Pancreas (tissue), 10 donors: ENCODE measurements at regions not wholly inside any gene's neighbourhood (a gene's known extent, or its start where the extent isn't known, plus 50 kb on each side); places are given as distances from the start of the nearest gene placed in this dataset.

Source experiments
- ATAC-seq, 4 donors: fragments of 200-7000 bp; cut with Tn5 transposase; one replicate each; pipeline versions ENCODE4 v1.8.0 to v1.9.1; 2020; ENCODE audit warnings: mild to moderate bottlenecking in 4 of 4, moderate library complexity in 4 of 4
- DNase-seq, 6 donors: peaks; one replicate each; pipeline ENCODE4 v3.0.0-alpha.2; 2020
- FAIRE-seq: peaks from 2 replicates; lab custom pipeline; 2012; peaks lifted over from hg19 to GRCh38; lab: Jason Lieb, UNC
- H3K27ac ChIP-seq, 4 donors: fragments of 200-600 bp; sonication (generic); 1 replicate in 3 of 4; 2 replicates in 1 of 4; pipeline versions ENCODE4 v1.5.0 to v1.8.0; 2020
- H3K27me3 ChIP-seq, 4 donors: fragments of 200-600 bp; one replicate each; pipeline ENCODE4 v1.8.0; 2021
- H3K36me3 ChIP-seq, 3 donors: fragments of 200-600 bp; sonication (generic) in 1 of 3; one replicate each; pipeline versions ENCODE4 v1.5.0 to v1.8.0; 2020 to 2021
- H3K4me1 ChIP-seq, 3 donors: fragments of 200-600 bp; one replicate each; pipeline ENCODE4 v1.8.0; 2021
- H3K4me3 ChIP-seq, 4 donors: fragments of 200-600 bp; sonication (generic) in 2 of 4; one replicate each; pipeline versions ENCODE4 v1.5.0 to v1.8.0; 2020 to 2021
- H3K9me3 ChIP-seq, 4 donors: fragments of 200-600 bp; one replicate each; pipeline ENCODE4 v1.8.0; 2021
- WGBS, 2 donors: extraction: QIAGEN DNeasy Blood & Tissue Kit; methylation state at CpG; one replicate each; pipeline ENCODE4 v1.1.7; 2013; 5-methylcytosine and 5-hydroxymethylcytosine counted together
- intact Hi-C, 3 donors: fragments of 100-400 bp; cut with DNase I; formaldehyde crosslinking; loops; one replicate each; pipeline versions ENCODE4 v1.11.1 to v1.14.2; 2022
- TF ChIP-seq, protein P1 (sequence below), 4 donors: fragments of 200-600 bp; sonication (generic) in 3 of 4; IDR thresholded peaks; one replicate each; pipeline versions ENCODE4 v1.5.0 to v1.8.0; 2021; ENCODE audit warnings: antibody characterized with exemption in 4 of 4
- donor health status: healthy with polysubstance abuse.
- donor health status: DM: no; HTN: no; CAD: no; lungs with moderate emphysema.
- donor health status: DM: no; HTN: no; CAD: no.
- donor health status: control.
- donor health status: control.
- donor health status: Bipolar disorder and iron deficiency.
- donor health status: DM: yes; HTN: yes; CAD: no.
- donor health status: DM: no; HTN: no; CAD: no.
- donor health status: DM: no; HTN: no; CAD: no.
- donor health status: DM: yes; HTN: yes; CAD: no.

GRCh38 chr7:50166997-50167965, 74.2 kb upstream of the ZPBP start:
- DNase-seq: no peak
- no peak for ATAC-seq
- FAIRE-seq: no peak
- Histone ChIP-seq H3K4me3 (no peak overlapping the region), H3K27me3 (no peaks in the 10 kb centered on the region), H3K27ac (no peak overlapping the region), H3K9me3 (no peaks in the 10 kb centered on the region), H3K36me3 (no peaks in the 10 kb centered on the region), H3K4me1 (no peaks in the 10 kb centered on the region)
- intact Hi-C loops: no loop called here
- TF ChIP-seq, protein P1, sequence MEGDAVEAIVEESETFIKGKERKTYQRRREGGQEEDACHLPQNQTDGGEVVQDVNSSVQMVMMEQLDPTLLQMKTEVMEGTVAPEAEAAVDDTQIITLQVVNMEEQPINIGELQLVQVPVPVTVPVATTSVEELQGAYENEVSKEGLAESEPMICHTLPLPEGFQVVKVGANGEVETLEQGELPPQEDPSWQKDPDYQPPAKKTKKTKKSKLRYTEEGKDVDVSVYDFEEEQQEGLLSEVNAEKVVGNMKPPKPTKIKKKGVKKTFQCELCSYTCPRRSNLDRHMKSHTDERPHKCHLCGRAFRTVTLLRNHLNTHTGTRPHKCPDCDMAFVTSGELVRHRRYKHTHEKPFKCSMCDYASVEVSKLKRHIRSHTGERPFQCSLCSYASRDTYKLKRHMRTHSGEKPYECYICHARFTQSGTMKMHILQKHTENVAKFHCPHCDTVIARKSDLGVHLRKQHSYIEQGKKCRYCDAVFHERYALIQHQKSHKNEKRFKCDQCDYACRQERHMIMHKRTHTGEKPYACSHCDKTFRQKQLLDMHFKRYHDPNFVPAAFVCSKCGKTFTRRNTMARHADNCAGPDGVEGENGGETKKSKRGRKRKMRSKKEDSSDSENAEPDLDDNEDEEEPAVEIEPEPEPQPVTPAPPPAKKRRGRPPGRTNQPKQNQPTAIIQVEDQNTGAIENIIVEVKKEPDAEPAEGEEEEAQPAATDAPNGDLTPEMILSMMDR (IDR thresholded peaks at IDR 0.05): no peak
- WGBS, 2 donors: 60 to 73% methylated on average over 13 of the region's 13 CpGs

DNA sequence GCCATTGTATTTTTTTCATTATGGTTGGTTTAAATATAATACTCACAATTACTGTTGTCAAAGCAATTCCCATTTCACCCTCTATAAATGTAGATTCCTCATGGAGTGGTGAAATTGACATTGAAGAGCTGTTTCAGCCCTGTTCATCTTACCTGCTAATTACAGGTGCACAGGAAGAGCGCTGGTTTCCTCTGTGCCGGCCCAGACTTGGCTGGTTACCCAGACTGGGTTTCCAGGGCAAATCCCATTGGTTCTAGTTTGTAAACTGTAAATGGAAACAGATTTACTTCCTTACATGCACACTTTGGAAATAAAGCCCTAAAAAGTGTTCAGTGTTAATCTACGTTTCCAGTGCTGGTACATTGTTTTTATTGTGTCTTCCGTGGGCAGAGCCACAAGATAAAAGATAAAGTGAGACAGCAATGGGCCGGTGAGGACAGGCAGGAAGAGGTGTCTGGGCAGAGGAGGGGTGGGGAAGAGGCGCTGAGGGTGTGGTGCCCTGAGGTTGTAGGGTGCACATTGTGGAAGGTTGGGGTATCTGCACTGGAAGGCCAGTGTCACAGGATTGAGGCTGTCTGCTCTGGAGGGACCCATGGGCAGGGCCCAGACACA, 71.6 kb upstream of the ZPBP start:
- H3K9me3 ChIP-seq: no peaks in the 10 kb centered on the region
- no peak overlapping the region for H3K4me3 ChIP-seq
- intact Hi-C loops: no loop called here
- no peak for DNase-seq
- H3K27me3 ChIP-seq: no peaks in the 10 kb centered on the region
- FAIRE-seq: no peak
- H3K36me3 ChIP-seq: no peaks in the 10 kb centered on the region
- 72 to 76% methylated on average over 6 of the region's 6 CpGs for WGBS, 2 donors
- no peak for ATAC-seq
- H3K27ac ChIP-seq: no peak overlapping the region
- H3K4me1 ChIP-seq: no peaks in the 10 kb centered on the region
- TF ChIP-seq, protein P1 (IDR thresholded peaks at IDR 0.05): no peak

GRCh38 chr7:50160206-50160605, 67.2 kb upstream of the ZPBP start:
- 81 to 88% methylated on average over 4 of the region's 4 CpGs for WGBS, 2 donors
- H3K27me3 ChIP-seq: no peaks in the 10 kb centered on the region
- TF ChIP-seq, protein P1 (IDR thresholded peaks at IDR 0.05): no peak
- H3K4me1 ChIP-seq: no peaks in the 10 kb centered on the region
- no peaks in the 10 kb centered on the region for H3K9me3 ChIP-seq
- no peak overlapping the region for H3K27ac ChIP-seq
- ATAC-seq (no peak), DNase-seq (no peak), FAIRE-seq (no peak)
- H3K4me3 ChIP-seq: no peak overlapping the region
- intact Hi-C loops: no loop called here
- no peaks in the 10 kb centered on the region for H3K36me3 ChIP-seq

DNA sequence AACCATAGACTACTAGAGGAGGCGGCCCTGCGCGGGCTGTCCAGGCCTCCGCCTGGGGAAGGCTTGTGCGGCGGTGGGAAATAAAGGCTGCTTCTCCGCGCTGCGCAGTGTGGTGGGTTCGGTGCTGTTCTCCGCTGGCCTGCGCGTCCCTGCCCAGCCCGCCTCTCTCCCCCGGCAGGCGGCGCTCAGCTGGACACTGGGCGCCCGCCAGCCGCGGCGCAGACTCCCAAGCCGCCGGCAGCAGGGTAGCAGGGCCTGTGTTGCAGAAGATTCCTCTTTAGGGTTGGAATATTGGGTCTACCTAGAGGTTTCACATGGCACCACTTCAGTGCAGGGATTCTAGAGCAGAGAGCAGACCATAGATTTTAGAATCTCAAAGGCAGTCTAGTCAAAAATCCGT, 66.1 kb upstream of the ZPBP start:
- Histone ChIP-seq H3K27ac (no peak overlapping the region), H3K9me3 (no peaks in the 10 kb centered on the region), H3K27me3 (no peaks in the 10 kb centered on the region), H3K36me3 (no peaks in the 10 kb centered on the region), H3K4me1 (no peaks in the 10 kb centered on the region), H3K4me3 (no peak overlapping the region)
- ATAC-seq: no peak
- no peak for FAIRE-seq
- TF ChIP-seq, protein P1 (IDR thresholded peaks at IDR 0.05): no peak
- intact Hi-C loops: no loop called here
- no peak for DNase-seq
- 90 to 95% methylated on average over 23 to 25 of the region's 25 CpGs for WGBS, 2 donors

DNA sequence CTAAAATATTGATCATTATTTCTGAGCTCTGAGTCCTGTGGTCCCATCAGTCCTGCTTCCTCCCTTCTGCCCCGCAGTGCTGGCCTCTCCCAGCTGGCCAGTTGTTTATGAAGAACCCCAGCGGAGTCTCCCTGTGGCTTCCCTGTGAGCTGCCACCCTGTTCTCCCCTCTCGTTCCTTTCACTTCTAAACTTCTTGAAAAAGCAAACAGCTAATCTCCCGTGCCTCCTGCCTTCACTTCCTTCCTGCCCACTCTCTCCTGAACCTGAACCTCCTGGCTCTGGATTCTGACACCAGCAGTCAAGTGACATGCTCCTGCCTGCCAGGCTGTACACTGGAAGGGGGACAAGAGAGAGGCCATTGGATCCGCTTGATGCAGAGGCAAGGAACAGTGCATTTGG, 63.7 kb upstream of the ZPBP start:
- H3K9me3 ChIP-seq: no peaks in the 10 kb centered on the region
- no peaks in the 10 kb centered on the region for H3K27me3 ChIP-seq
- H3K27ac ChIP-seq: no peak overlapping the region
- no peak overlapping the region for H3K4me3 ChIP-seq
- H3K36me3 ChIP-seq: no peaks in the 10 kb centered on the region
- 52 to 58% methylated on average over 5 of the region's 5 CpGs for WGBS, 2 donors
- ATAC-seq (no peak), FAIRE-seq (no peak), DNase-seq (no peak)
- intact Hi-C loops: no loop called here
- TF ChIP-seq, protein P1 (IDR thresholded peaks at IDR 0.05): no peak
- no peaks in the 10 kb centered on the region for H3K4me1 ChIP-seq
